HepG2 (cell line): ENCODE measurements at regions not wholly inside any gene's neighbourhood (a gene's known extent, or its start where the extent isn't known, plus 50 kb on each side); places are given as distances from the start of the nearest gene placed in this dataset.

Experiments used
- BRCA1 ChIP-seq: sonication (generic); formaldehyde crosslinking; IDR thresholded peaks from 2 replicates; pipeline ENCODE4 v1.4.0; 2020; ENCODE audit warnings: missing genetic modification reagents
- CREB3 ChIP-seq: sonication (generic); formaldehyde crosslinking; IDR thresholded peaks from 2 replicates; pipeline ENCODE4 v1.5.0; 2020; ENCODE audit warnings: missing genetic modification reagents
- FOXM1 ChIP-seq: sonication (generic); formaldehyde crosslinking; IDR thresholded peaks from 2 replicates; pipeline ENCODE4 v1.5.0; 2020; ENCODE audit warnings: missing genetic modification reagents
- GPBP1L1 ChIP-seq: sonication (generic); formaldehyde crosslinking; IDR thresholded peaks from 2 replicates; pipeline ENCODE4 v1.5.0; 2020; ENCODE audit warnings: mild to moderate bottlenecking, missing genetic modification reagents
- LCORL ChIP-seq, 2 experiments: fragments of 450-650 bp in 1 of 2; sonication (generic) in 1 of 2; formaldehyde crosslinking in 1 of 2; IDR thresholded peaks; 2 replicates each; pipeline versions ENCODE4 v1.5.0 to v1.6.1; 2017 to 2020; ENCODE audit warnings: antibody characterized with exemption in 1 of 2, missing genetic modification reagents in 1 of 2
- MTF1 ChIP-seq: sonication (generic); formaldehyde crosslinking; IDR thresholded peaks from 2 replicates; pipeline ENCODE4 v1.5.0; 2020; ENCODE audit warnings: missing genetic modification reagents
- POLR2AphosphoS5 ChIP-seq: IDR thresholded peaks from 2 replicates; pipeline ENCODE4 v1.6.1; 2012; ENCODE audit warnings: low read depth, low read length
- PREB ChIP-seq: sonication (generic); formaldehyde crosslinking; IDR thresholded peaks from 2 replicates; pipeline ENCODE4 v1.4.0; 2020; ENCODE audit warnings: missing genetic modification reagents
- STAT5B ChIP-seq: sonication (generic); formaldehyde crosslinking; IDR thresholded peaks from 2 replicates; pipeline ENCODE4 v1.4.0; 2020; ENCODE audit warnings: missing genetic modification reagents
- ZBTB26 ChIP-seq: IDR thresholded peaks from 2 replicates; pipeline ENCODE4 v1.6.1; 2016; ENCODE audit warnings: missing compliant biosample characterization, missing genetic modification reagents, borderline replicate concordance
- ZBTB40 ChIP-seq, 2 experiments: fragments of 450-650 bp in 1 of 2; sonication (generic) in 1 of 2; formaldehyde crosslinking in 1 of 2; IDR thresholded peaks; 2 replicates each; pipeline versions ENCODE4 v1.6.1 to v1.8.0; 2016 to 2022; ENCODE audit warnings: antibody characterized with exemption in 1 of 2, mild to moderate bottlenecking in 1 of 2, missing genetic modification reagents in 1 of 2
- ZC3H4 ChIP-seq: sonication (generic); formaldehyde crosslinking; IDR thresholded peaks from 2 replicates; pipeline ENCODE4 v1.4.0; 2020; ENCODE audit warnings: missing genetic modification reagents, borderline replicate concordance
- ZKSCAN8 ChIP-seq: IDR thresholded peaks from 2 replicates; pipeline ENCODE4 v1.6.1; 2016; ENCODE audit warnings: borderline replicate concordance, missing genetic modification reagents, missing compliant biosample characterization
- ZNF350 ChIP-seq: sonication (generic); formaldehyde crosslinking; IDR thresholded peaks from 2 replicates; pipeline ENCODE4 v1.4.0; 2020; ENCODE audit warnings: mild to moderate bottlenecking, low read depth, missing genetic modification reagents, borderline replicate concordance

- TF ChIP-seq FOXM1 (CRISPR knock-in tag): no peak
- no peak for TF ChIP-seq LCORL (IDR thresholded peaks at IDR 0.05)
- TF ChIP-seq LCORL (CRISPR knock-in tag; IDR thresholded peaks at IDR 0.05): 0 out of 2 replicates have a peak, but pooled peaks have one; percentile 15
- peak; percentile 72; the same call in 1 of the 2 replicates for TF ChIP-seq ZC3H4 (CRISPR knock-in tag)
- TF ChIP-seq GPBP1L1: no peak
- no peak for TF ChIP-seq MTF1 (CRISPR knock-in tag)
- peak; percentile 83 for TF ChIP-seq CREB3 (CRISPR knock-in tag)
- no peak for TF ChIP-seq BRCA1 (CRISPR knock-in tag)
- TF ChIP-seq STAT5B (CRISPR knock-in tag): peak; percentile 22; the same call in 1 of the 2 replicates
- peak; percentile 53; the same call in 1 of the 2 replicates for TF ChIP-seq PREB (CRISPR knock-in tag)
- TF ChIP-seq ZBTB26: no peak
- TF ChIP-seq ZBTB40 (IDR thresholded peaks at IDR 0.05): no peak
- peak; percentile 69 for TF ChIP-seq ZBTB40 (CRISPR knock-in tag; IDR thresholded peaks at IDR 0.05)
- TF ChIP-seq ZKSCAN8 (CRISPR knock-in tag): no peak
- no peak for TF ChIP-seq POLR2AphosphoS5
- no peak; the same call in 1 of the 2 replicates for TF ChIP-seq ZNF350 (CRISPR knock-in tag)
Measured at GRCh38 chr14:31944256-31945073, 132.6 kb upstream of the ARHGAP5 start (continued).
